Pulmonary artery endothelial cell (primary cell): ENCODE measurements at regions not wholly inside any gene's neighbourhood (a gene's known extent, or its start where the extent isn't known, plus 50 kb on each side); places are given as distances from the start of the nearest gene placed in this dataset.
"Not testable (repeated sequence)": the region's sequence is repeated elsewhere in the genome, so short reads cannot be mapped to it uniquely, and the experiment has no call there.

Experiments
- DNase-seq: peaks from one replicate; pipeline ENCODE4 v3.0.0-alpha.2; 2011; ENCODE audit warnings: low read depth, low spot score

- not testable (repeated sequence) for DNase-seq
These were observed 350.2 kb downstream of the BCL2L11 start for GRCh38 chr2:111470924-111471323.

DNA sequence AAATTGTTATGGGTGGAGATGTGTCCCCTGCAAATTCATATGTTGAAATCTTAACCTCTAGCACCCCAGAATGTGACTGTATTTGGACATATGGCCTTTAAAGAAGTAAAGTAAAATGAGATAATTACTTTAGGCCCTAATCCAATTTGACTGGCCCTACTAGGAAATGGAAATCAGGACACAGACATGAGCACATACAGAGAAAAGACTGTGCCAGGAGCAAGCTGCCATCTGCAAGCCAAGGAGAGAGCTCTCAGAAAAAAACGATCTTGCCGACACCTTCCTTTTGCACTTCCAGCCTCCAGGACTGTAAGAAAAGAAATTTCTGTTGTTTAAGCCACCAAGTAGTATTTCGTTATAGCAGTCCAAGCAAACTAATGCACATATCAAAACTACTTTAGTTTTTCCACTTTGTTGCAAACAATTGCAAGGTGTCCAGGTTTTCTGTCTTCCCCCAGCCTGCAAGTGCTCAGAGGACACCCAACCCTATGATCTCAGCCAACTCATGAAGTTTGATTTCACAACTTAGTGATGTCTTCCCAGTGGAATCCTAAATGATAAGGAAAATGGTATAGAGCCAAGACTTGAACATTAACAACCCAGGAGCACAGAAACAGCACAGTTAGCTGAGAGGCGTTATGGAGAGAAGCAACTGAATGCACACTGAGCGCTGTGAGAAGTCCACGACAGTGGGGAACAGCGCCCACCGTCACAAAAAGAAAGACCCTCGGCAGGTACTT is 351.2 kb downstream of the BCL2L11 start:
- not testable (repeated sequence) for DNase-seq

DNA sequence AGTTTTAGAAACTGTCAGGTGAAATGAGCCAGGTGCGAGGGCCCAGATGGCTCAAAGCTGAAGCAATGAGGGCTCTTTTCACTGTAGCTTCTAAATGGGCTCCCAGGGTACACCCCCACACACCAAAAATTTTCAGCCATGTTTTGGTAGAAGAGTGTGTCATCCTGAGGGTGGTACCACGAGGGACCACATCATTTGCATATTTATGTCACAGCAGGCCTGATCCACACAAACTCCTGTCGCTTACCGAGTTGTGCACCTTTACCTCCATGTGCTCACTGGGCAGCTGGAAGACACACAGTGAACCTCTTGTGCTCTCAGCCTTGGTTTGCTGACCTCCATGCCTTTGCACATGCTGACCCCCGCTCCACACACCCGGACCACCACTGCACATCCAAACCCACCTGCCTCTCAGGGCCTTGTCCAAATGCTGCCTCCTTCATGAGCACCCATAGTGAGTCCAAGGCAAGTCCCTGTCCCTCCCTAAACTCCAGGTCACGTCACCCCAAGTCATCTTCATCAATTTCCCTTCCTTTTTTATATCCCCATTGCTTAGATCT is 352.2 kb downstream of the BCL2L11 start:
- DNase-seq, result not testable (repeated sequence)

GRCh38 chr2:111473522-111473921 is 352.8 kb downstream of the BCL2L11 start:
- DNase-seq, result not testable (repeated sequence)

- DNase-seq, result not testable (repeated sequence)
These were observed 353.5 kb downstream of the BCL2L11 start for GRCh38 chr2:111474198-111474705.

- not testable (repeated sequence) for DNase-seq
These were observed 357.6 kb downstream of the BCL2L11 start for GRCh38 chr2:111478335-111478734.

GRCh38 chr2:111478871-111479318 is 358.2 kb downstream of the BCL2L11 start:
- not testable (repeated sequence) for DNase-seq

DNA sequence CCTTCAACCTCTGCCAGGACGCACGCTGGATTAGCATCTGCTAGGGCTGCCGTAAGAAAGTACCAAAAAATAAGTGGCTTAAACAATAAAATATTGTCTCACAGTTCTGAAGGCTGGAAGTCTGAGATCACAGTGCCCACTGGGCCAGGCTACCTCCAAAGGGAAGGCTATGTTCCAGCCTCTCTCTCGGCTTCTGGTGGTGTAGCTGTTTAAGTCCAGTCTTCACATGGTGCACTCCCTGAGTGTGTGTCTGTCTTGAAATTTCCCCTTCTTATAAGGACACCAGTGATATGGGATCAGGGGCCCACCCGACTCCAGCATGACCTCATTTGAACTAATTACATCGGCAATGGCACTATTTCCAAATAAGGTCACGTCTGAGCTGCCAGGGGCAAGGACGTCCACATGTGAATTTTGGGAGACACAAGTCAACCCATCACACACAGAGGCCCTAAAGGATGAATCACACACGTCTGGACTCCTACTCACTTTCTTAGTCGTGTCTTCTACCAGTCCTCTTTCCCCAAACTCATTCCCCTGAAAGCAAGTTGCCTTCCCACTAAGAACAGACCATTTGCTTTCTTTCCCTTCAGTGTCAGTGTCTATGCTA is 359.4 kb downstream of the BCL2L11 start:
- DNase-seq, result not testable (repeated sequence)

DNA sequence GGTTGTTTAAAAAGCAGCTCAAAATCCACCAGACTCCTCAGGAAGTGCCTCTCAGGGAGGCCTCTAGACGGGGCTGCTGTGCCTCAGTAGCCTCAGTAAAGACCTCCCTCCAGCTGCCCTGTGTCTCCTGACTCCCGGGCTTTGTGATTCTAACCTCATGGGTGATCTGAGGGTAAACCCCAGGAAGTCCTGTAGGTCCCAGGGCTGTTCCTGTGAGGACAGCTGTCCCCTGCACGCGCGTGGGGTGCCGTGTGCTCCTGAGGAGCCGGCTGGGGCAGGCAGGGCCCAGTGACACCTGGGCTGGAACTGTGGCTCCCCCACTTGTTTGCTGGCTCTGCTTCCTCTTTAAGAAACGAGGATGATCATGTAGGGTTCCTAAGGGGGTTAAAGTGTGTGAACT is 359.9 kb downstream of the BCL2L11 start:
- not testable (repeated sequence) for DNase-seq

GRCh38 chr2:111481219-111481618 is 360.5 kb downstream of the BCL2L11 start:
- not testable (repeated sequence) for DNase-seq

- not testable (repeated sequence) for DNase-seq
These were observed 362.4 kb downstream of the BCL2L11 start for GRCh38 chr2:111482987-111483679.

- not testable (repeated sequence) for DNase-seq
These were observed 363.4 kb downstream of the BCL2L11 start for GRCh38 chr2:111484097-111484496.

GRCh38 chr2:111485895-111486294 is 365.2 kb downstream of the BCL2L11 start:
- not testable (repeated sequence) for DNase-seq

DNA sequence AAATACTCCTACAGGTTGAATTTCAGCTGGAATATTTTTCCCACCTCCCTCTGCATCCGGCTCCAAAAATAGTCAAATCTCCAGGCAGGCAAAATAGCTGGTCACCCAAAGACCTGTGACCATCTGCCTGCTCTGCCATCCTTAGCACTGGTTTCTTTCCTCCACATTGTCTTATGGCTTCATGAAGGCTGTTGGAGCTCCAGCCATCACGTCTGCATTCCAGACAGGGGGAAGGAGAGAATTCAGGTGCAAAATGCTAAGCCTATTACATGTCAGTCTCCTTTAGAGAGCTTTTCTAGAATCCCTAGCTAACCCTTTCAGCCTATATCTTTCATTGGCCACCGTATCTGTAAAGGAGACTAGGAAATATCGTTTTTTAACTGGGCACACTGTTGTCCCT is 367.7 kb downstream of the BCL2L11 start:
- not testable (repeated sequence) for DNase-seq

DNA sequence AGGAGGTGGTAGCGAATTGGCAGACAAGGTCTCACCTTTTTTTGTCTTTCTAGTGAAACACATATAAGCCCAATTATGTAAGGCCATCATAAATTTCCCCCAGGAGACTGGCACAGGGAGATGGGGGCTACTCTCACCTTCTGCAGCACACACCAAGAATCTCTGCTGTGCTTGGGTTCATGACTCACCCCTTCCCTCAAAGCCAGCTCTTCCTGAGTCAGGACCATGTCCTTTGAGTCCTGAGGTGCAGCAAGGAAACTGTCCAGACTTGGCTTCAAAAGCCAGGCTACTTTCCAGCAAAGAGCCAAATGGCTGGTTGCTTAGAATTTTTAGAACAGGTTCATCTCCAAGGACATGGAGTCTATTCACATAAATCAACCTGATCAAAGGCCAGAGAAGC is 368.7 kb downstream of the BCL2L11 start:
- not testable (repeated sequence) for DNase-seq

DNA sequence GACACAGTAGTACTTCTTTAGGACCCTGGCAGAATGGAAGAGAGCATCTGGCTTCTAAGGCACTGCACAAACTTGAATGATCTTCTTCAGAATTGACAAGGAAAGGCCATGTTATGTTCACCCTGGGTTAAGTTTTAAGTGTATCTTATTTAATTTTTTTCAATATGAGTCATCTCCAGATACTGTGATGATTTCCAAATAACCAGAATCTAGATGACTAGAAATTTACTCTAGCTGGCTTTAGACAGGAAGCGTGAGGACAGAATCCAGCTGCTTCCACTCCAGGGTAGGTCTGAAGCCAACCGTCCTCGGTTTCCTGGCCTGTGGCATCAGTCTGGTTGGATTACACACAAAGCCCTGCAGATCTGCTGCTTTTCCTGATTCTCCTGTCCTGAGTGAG is 370.5 kb downstream of the BCL2L11 start:
- DNase-seq, result not testable (repeated sequence)

- not testable (repeated sequence) for DNase-seq
These were observed 370.9 kb downstream of the BCL2L11 start for GRCh38 chr2:111491614-111492013.

GRCh38 chr2:111492995-111493719 is 372.4 kb downstream of the BCL2L11 start:
- DNase-seq, result not testable (repeated sequence)

DNA sequence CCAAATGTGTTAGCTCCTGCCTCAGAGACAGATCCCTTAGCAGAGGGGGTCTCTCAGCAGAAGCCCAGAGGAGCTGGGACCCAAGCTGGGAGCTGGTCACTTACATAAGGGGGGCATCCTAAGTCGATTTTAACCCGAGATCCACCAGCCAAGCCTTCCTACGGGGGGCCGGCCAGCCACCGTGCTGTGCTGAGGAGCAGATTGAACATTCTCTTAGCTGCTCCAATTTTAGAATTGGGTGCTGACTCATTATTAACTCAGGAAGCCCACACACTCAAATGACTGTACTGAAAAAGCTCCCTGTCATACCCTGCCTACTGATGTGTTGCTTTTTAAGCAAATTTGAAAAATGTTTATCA is 373.0 kb downstream of the BCL2L11 start:
- DNase-seq, result not testable (repeated sequence)

- DNase-seq, result not testable (repeated sequence)
These were observed 373.7 kb downstream of the BCL2L11 start for GRCh38 chr2:111494288-111494980.
